ENCODE measurements at regions not wholly inside any gene's neighbourhood (a gene's known extent, or its start where the extent isn't known, plus 50 kb on each side); places are given as distances from the start of the nearest gene placed in this dataset.

DNA sequence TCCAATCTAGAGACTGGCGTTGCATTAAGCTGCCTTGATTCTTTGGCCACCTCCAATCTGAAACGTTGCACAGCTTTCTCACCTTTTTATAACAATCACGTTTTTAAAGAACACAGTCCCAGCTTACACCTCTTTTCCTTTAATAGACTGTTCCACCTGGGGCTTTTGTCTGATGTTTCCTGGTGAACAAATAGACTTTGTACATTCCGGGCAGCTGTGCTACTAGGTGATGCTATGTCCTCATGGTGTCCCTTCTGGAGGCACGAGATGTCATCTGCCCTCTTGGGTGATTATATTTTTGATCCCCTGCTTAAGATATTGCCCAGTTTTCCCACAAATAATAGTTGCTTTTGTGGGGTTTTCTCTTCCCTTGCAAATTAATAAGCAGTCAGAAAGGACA is 225.5 kb downstream of the SOX9 start:
- Histone ChIP-seq H3K9me3 (ENCODE audit: control insufficient read depth in 1 of 2, low read length in 2 of 2) (no peaks in the 10 kb centered on the region), H3K27me3 (ENCODE audit: control insufficient read depth in 1 of 2, insufficient read depth in 2 of 2, low read length in 2 of 2) (no peaks in the 10 kb centered on the region), H3K36me3 (ENCODE audit: control insufficient read depth in 1 of 2, insufficient read depth in 2 of 2, low read length in 2 of 2) (no peaks in the 10 kb centered on the region), H3K4me3 (ENCODE audit: low read depth in 1 of 2, low read length in 2 of 2) (no peak overlapping the region), H3K27ac (ENCODE audit: low read depth, low read length) (no peak overlapping the region), H3K9ac (ENCODE audit: low read depth in 1 of 2, low read length in 2 of 2) (no peak overlapping the region), H3K4me1 (ENCODE audit: control insufficient read depth in 1 of 2, insufficient read depth in 2 of 2, low read length in 2 of 2) (no peaks in the 10 kb centered on the region)

DNA sequence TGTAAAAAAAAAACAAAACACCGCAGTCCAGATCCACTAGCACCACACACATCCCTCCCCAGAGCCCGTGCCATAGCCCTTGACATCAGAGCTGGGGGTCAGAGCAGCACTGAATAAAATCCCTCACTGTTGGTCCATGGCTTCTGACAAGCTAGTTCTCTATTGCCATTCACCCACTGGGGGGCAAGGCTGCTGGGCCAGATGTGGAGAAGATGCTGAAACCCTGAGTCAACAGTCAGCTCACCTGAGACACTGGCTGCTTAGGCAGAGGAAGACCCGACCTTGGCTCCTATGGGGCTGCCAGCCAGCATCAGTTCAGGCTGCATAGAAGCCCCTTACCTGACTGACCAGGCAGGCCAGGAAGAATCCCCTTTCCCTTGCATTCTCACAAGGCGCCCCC is 228.2 kb downstream of the SOX9 start:
- Histone ChIP-seq H3K27me3 (ENCODE audit: control insufficient read depth in 1 of 2, insufficient read depth in 2 of 2, low read length in 2 of 2) (no peaks in the 10 kb centered on the region), H3K9ac (ENCODE audit: low read depth in 1 of 2, low read length in 2 of 2) (no peak overlapping the region), H3K27ac (ENCODE audit: low read depth, low read length) (no peak overlapping the region), H3K4me3 (ENCODE audit: low read depth in 1 of 2, low read length in 2 of 2) (no peak overlapping the region), H3K9me3 (ENCODE audit: control insufficient read depth in 1 of 2, low read length in 2 of 2) (no peaks in the 10 kb centered on the region), H3K4me1 (ENCODE audit: control insufficient read depth in 1 of 2, insufficient read depth in 2 of 2, low read length in 2 of 2) (no peaks in the 10 kb centered on the region), H3K36me3 (ENCODE audit: control insufficient read depth in 1 of 2, insufficient read depth in 2 of 2, low read length in 2 of 2) (no peaks in the 10 kb centered on the region)

DNA sequence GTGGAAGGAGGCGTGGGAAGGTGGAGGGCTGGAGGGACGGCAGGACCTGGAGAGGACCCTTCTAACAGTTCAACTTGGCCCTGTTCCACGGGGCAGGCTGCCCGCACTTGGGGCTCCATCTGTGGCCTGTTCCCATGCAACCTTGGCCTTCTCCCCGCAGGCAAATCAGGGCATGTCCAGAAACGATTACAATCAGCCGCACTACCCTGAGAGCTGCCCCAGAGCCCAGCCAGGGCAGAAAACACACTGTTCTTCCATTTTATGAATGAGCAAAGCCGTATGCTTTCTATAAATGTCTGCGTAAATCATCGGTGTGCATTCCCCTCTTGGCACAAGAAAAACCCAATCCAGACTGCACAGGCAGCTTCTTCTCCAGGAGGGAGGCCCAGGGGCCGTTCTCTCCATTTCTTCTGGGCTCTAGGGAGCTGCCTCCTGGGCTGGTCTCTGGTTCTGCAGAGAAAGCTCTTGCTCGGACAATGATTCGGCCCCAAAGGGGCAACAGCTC is 228.7 kb downstream of the SOX9 start:
- Histone ChIP-seq H3K27ac (ENCODE audit: low read depth, low read length) (no peak overlapping the region), H3K9me3 (ENCODE audit: control insufficient read depth in 1 of 2, low read length in 2 of 2) (no peaks in the 10 kb centered on the region), H3K4me3 (ENCODE audit: low read depth in 1 of 2, low read length in 2 of 2) (no peak overlapping the region), H3K4me1 (ENCODE audit: control insufficient read depth in 1 of 2, insufficient read depth in 2 of 2, low read length in 2 of 2) (no peaks in the 10 kb centered on the region), H3K36me3 (ENCODE audit: control insufficient read depth in 1 of 2, insufficient read depth in 2 of 2, low read length in 2 of 2) (no peaks in the 10 kb centered on the region), H3K27me3 (ENCODE audit: control insufficient read depth in 1 of 2, insufficient read depth in 2 of 2, low read length in 2 of 2) (no peaks in the 10 kb centered on the region), H3K9ac (ENCODE audit: low read depth in 1 of 2, low read length in 2 of 2) (no peak overlapping the region)

DNA sequence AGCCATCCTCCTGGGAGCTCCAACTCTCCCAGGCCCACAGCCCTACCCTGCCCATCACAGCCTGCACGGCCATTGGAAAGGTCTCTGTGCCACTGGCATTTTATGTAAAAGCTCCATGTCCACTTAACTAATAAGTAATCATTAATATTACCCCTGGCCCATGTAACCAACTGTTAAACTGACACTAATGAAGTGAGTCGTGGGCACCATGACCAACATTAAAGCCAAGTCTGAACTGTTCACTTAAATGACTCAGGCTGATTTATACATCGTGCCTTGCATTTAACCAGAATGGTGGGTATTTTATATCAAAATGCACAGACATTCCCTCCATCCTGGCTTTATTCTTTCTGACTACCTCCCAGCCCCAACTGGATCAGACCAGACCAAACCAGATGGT is 229.3 kb downstream of the SOX9 start:
- Histone ChIP-seq H3K27me3 (ENCODE audit: control insufficient read depth in 1 of 2, insufficient read depth in 2 of 2, low read length in 2 of 2) (no peaks in the 10 kb centered on the region), H3K4me1 (ENCODE audit: control insufficient read depth in 1 of 2, insufficient read depth in 2 of 2, low read length in 2 of 2) (no peaks in the 10 kb centered on the region), H3K36me3 (ENCODE audit: control insufficient read depth in 1 of 2, insufficient read depth in 2 of 2, low read length in 2 of 2) (no peaks in the 10 kb centered on the region), H3K9me3 (ENCODE audit: control insufficient read depth in 1 of 2, low read length in 2 of 2) (no peaks in the 10 kb centered on the region), H3K9ac (ENCODE audit: low read depth in 1 of 2, low read length in 2 of 2) (no peak overlapping the region), H3K4me3 (ENCODE audit: low read depth in 1 of 2, low read length in 2 of 2) (no peak overlapping the region), H3K27ac (ENCODE audit: low read depth, low read length) (no peak overlapping the region)

DNA sequence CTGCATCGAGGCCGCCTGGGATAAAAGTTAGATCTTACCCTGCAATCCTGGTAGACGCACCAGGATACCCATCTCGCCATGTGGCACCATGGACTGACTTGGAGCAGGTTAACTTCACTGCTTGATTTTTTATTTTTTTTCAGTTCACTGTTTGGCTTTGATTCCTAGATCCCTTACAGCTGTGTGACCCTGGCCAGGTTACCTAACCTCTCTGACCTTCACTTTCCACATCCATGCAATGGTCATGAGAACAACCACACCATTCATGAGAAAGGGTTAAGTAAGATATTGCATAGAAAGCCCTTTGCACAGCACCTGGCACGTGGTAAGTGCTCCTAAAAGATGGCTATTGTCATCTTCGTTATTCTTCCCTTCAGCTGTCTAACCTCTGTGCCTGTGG is 230.5 kb downstream of the SOX9 start:
- Histone ChIP-seq H3K27me3 (ENCODE audit: control insufficient read depth in 1 of 2, insufficient read depth in 2 of 2, low read length in 2 of 2) (no peaks in the 10 kb centered on the region), H3K9me3 (ENCODE audit: control insufficient read depth in 1 of 2, low read length in 2 of 2) (no peaks in the 10 kb centered on the region), H3K27ac (ENCODE audit: low read depth, low read length) (no peak overlapping the region), H3K4me3 (ENCODE audit: low read depth in 1 of 2, low read length in 2 of 2) (no peak overlapping the region), H3K4me1 (ENCODE audit: control insufficient read depth in 1 of 2, insufficient read depth in 2 of 2, low read length in 2 of 2) (no peaks in the 10 kb centered on the region), H3K9ac (ENCODE audit: low read depth in 1 of 2, low read length in 2 of 2) (no peak overlapping the region), H3K36me3 (ENCODE audit: control insufficient read depth in 1 of 2, insufficient read depth in 2 of 2, low read length in 2 of 2) (no peaks in the 10 kb centered on the region)

DNA sequence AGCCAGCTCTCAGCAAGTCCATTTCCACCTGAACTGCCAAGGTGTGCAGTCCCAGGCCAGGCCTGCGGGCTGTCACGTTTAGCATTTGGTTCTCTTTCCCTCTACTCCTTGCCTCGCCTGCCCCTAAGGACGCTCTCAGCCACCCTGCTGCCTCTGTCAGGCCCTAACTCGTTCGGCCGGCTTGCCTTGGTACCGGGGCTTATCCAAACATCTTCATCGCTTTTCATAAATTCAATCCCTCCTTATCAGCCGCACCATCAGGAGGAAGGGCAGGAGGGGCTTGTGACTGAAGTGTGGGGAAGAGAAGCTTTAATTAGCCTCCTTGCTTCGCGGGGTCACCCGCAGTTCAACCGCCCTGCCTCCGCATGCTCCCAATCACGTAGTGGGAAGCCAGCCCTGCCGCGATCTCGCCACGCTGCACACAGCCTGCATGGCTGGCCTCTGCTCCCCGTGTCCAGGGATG is 231.1 kb downstream of the SOX9 start:
- Histone ChIP-seq H3K4me3 (ENCODE audit: low read depth in 1 of 2, low read length in 2 of 2) (no peak overlapping the region), H3K27ac (ENCODE audit: low read depth, low read length) (no peak overlapping the region), H3K9me3 (ENCODE audit: control insufficient read depth in 1 of 2, low read length in 2 of 2) (no peaks in the 10 kb centered on the region), H3K27me3 (ENCODE audit: control insufficient read depth in 1 of 2, insufficient read depth in 2 of 2, low read length in 2 of 2) (no peaks in the 10 kb centered on the region), H3K9ac (ENCODE audit: low read depth in 1 of 2, low read length in 2 of 2) (no peak overlapping the region), H3K4me1 (ENCODE audit: control insufficient read depth in 1 of 2, insufficient read depth in 2 of 2, low read length in 2 of 2) (no peaks in the 10 kb centered on the region), H3K36me3 (ENCODE audit: control insufficient read depth in 1 of 2, insufficient read depth in 2 of 2, low read length in 2 of 2) (no peaks in the 10 kb centered on the region)

DNA sequence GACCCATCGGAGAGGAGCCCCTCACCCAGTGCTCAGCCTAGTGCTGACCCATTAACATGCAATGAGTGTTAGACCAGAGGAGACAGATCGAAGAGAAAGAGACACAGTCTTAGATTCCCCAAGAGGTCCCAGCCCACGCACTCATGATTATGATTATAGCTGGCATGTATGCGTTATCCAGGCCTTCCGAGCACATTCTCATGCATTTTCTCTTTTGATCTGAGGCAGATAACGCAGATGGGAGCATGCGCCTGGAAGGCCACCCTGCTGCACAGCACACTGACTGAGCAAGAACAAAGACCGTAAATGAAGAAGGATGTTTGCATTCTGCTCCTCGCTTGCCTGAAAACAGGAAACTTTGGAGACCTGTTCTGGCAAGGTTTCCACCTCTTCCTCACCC is 232.7 kb downstream of the SOX9 start:
- no peak overlapping the region for H3K4me3 ChIP-seq (ENCODE audit: low read depth in 1 of 2, low read length in 2 of 2)
- H3K27ac ChIP-seq (ENCODE audit: low read depth, low read length): no peak overlapping the region
- no peaks in the 10 kb centered on the region for H3K4me1 ChIP-seq (ENCODE audit: control insufficient read depth in 1 of 2, insufficient read depth in 2 of 2, low read length in 2 of 2)
- no peak overlapping the region for H3K9ac ChIP-seq (ENCODE audit: low read depth in 1 of 2, low read length in 2 of 2)
- H3K27me3 ChIP-seq (ENCODE audit: control insufficient read depth in 1 of 2, insufficient read depth in 2 of 2, low read length in 2 of 2): no peaks in the 10 kb centered on the region
- no peaks in the 10 kb centered on the region for H3K36me3 ChIP-seq (ENCODE audit: control insufficient read depth in 1 of 2, insufficient read depth in 2 of 2, low read length in 2 of 2)
- H3K9me3 ChIP-seq (ENCODE audit: control insufficient read depth in 1 of 2, low read length in 2 of 2): no peaks in the 10 kb centered on the region

DNA sequence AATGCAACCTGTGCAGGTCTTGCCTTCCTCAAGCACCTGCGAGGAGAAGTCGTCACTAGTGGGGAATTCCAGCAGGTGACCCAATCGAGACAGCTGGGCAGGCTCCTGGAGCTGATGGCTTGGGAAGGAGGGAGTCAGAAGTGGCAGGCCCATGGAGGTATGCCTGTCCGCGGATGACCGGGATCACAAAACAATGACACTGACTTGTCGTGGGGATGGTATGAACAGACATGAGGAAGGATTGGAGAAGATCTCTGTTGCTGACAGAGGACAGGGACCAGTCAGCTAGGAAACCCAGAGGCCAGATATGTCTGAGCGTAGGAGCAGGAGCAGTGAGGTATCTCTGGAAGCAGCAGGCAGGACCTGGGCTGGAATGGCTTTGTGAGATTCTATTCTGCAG is 233.3 kb downstream of the SOX9 start:
- no peaks in the 10 kb centered on the region for H3K9me3 ChIP-seq (ENCODE audit: control insufficient read depth in 1 of 2, low read length in 2 of 2)
- no peak overlapping the region for H3K9ac ChIP-seq (ENCODE audit: low read depth in 1 of 2, low read length in 2 of 2)
- H3K27ac ChIP-seq (ENCODE audit: low read depth, low read length): no peak overlapping the region
- no peaks in the 10 kb centered on the region for H3K4me1 ChIP-seq (ENCODE audit: control insufficient read depth in 1 of 2, insufficient read depth in 2 of 2, low read length in 2 of 2)
- no peak overlapping the region for H3K4me3 ChIP-seq (ENCODE audit: low read depth in 1 of 2, low read length in 2 of 2)
- H3K36me3 ChIP-seq (ENCODE audit: control insufficient read depth in 1 of 2, insufficient read depth in 2 of 2, low read length in 2 of 2): no peaks in the 10 kb centered on the region
- H3K27me3 ChIP-seq (ENCODE audit: control insufficient read depth in 1 of 2, insufficient read depth in 2 of 2, low read length in 2 of 2): no peaks in the 10 kb centered on the region

DNA sequence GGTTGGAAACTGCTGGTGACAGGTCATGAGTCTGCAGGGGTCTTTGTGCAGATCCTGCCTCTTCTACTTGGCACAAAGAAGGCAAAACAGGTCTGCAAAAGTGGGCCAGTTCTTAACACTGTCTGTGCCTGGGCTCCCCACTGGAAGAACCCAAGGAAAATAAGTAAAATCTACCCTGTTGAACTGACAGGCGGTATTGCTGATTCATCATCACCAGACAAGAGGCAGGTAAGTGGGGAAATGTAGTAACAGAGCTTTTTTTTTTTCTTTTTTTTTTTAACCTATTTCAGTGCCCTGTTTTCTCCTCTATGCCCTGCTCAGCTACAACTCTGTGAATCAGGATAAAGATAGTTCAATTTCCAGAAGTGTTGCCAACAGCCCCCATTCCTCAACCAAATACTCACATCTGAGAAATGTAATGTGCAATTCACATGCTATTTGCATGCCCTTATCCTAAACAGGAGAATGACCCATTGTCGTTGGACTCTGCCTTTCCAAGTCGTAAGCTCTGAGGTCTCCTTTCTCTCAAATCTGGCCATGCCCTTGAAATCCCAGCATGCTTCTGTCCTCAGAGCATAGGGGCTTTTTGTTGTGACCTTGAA is 237.0 kb downstream of the SOX9 start:
- Histone ChIP-seq H3K27ac (ENCODE audit: low read depth, low read length) (no peak overlapping the region), H3K4me3 (ENCODE audit: low read depth in 1 of 2, low read length in 2 of 2) (no peak overlapping the region), H3K9ac (ENCODE audit: low read depth in 1 of 2, low read length in 2 of 2) (no peak overlapping the region), H3K9me3 (ENCODE audit: control insufficient read depth in 1 of 2, low read length in 2 of 2) (no peaks in the 10 kb centered on the region), H3K36me3 (ENCODE audit: control insufficient read depth in 1 of 2, insufficient read depth in 2 of 2, low read length in 2 of 2) (no peaks in the 10 kb centered on the region), H3K4me1 (ENCODE audit: control insufficient read depth in 1 of 2, insufficient read depth in 2 of 2, low read length in 2 of 2) (no peaks in the 10 kb centered on the region), H3K27me3 (ENCODE audit: control insufficient read depth in 1 of 2, insufficient read depth in 2 of 2, low read length in 2 of 2) (no peaks in the 10 kb centered on the region)

DNA sequence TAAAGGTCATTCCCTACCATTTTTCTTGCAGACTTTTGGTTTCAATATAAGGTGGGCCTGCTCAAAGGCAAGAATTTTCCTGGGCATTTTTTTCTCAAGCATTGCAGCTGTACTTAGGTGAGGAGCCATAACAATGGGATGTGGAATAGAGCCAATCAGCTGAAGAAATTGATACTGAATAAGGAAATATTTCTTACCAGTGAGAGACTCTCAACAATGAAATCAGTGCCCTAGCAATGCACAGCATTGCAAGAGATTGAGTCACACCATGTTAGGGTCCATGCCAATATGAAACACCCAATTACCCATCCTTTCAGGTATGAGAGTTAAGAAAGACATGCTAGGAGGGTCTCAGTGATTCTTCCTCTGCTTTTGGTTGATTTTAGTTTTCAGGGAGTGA is 237.6 kb downstream of the SOX9 start:
- H3K27ac ChIP-seq (ENCODE audit: low read depth, low read length): no peak overlapping the region
- no peak overlapping the region for H3K4me3 ChIP-seq (ENCODE audit: low read depth in 1 of 2, low read length in 2 of 2)
- no peak overlapping the region for H3K9ac ChIP-seq (ENCODE audit: low read depth in 1 of 2, low read length in 2 of 2)
- no peaks in the 10 kb centered on the region for H3K9me3 ChIP-seq (ENCODE audit: control insufficient read depth in 1 of 2, low read length in 2 of 2)
- no peaks in the 10 kb centered on the region for H3K36me3 ChIP-seq (ENCODE audit: control insufficient read depth in 1 of 2, insufficient read depth in 2 of 2, low read length in 2 of 2)
- H3K4me1 ChIP-seq (ENCODE audit: control insufficient read depth in 1 of 2, insufficient read depth in 2 of 2, low read length in 2 of 2): no peaks in the 10 kb centered on the region
- no peaks in the 10 kb centered on the region for H3K27me3 ChIP-seq (ENCODE audit: control insufficient read depth in 1 of 2, insufficient read depth in 2 of 2, low read length in 2 of 2)

DNA sequence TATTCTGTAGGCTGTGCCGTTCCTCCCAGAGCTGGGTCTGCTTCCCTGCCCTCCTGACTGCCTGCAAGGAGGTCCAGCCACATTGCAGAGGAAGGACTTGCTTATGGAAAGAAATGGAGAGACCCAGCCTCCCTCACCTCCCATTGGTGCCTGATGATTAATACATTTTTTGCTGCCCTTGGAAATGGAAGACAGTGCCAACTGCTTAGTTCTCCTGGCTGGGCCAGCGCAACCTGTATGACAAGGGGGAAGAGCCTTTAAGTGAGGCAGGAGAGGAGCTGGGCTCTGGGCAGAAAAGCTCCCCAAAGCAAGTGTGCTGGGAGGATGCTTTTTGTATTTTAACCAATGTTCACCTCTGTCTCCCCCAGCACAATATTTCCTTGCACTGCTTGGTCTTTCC is 238.5 kb downstream of the SOX9 start:
- Histone ChIP-seq H3K27ac (ENCODE audit: low read depth, low read length) (no peak overlapping the region), H3K4me3 (ENCODE audit: low read depth in 1 of 2, low read length in 2 of 2) (no peak overlapping the region), H3K9ac (ENCODE audit: low read depth in 1 of 2, low read length in 2 of 2) (no peak overlapping the region), H3K36me3 (ENCODE audit: control insufficient read depth in 1 of 2, insufficient read depth in 2 of 2, low read length in 2 of 2) (no peaks in the 10 kb centered on the region), H3K4me1 (ENCODE audit: control insufficient read depth in 1 of 2, insufficient read depth in 2 of 2, low read length in 2 of 2) (no peaks in the 10 kb centered on the region), H3K9me3 (ENCODE audit: control insufficient read depth in 1 of 2, low read length in 2 of 2) (no peaks in the 10 kb centered on the region), H3K27me3 (ENCODE audit: control insufficient read depth in 1 of 2, insufficient read depth in 2 of 2, low read length in 2 of 2) (no peaks in the 10 kb centered on the region)

Measured in duodenal mucosa (tissue), 2 donors.